HCEC 1CT (cell line): ENCODE measurements at regions not wholly inside any gene's neighbourhood (a gene's known extent, or its start where the extent isn't known, plus 50 kb on each side); places are given as distances from the start of the nearest gene placed in this dataset.
"Not testable (repeated sequence)": the region's sequence is repeated elsewhere in the genome, so short reads cannot be mapped to it uniquely, and the experiment has no call there.

Experiments used
- DNase-seq: peaks from one replicate; pipeline ENCODE4 v3.0.0-alpha.2; 2017

GRCh38 chr1:4072481-4073153 is 172.5 kb upstream of the C1orf174 start:
- no peak for DNase-seq

DNA sequence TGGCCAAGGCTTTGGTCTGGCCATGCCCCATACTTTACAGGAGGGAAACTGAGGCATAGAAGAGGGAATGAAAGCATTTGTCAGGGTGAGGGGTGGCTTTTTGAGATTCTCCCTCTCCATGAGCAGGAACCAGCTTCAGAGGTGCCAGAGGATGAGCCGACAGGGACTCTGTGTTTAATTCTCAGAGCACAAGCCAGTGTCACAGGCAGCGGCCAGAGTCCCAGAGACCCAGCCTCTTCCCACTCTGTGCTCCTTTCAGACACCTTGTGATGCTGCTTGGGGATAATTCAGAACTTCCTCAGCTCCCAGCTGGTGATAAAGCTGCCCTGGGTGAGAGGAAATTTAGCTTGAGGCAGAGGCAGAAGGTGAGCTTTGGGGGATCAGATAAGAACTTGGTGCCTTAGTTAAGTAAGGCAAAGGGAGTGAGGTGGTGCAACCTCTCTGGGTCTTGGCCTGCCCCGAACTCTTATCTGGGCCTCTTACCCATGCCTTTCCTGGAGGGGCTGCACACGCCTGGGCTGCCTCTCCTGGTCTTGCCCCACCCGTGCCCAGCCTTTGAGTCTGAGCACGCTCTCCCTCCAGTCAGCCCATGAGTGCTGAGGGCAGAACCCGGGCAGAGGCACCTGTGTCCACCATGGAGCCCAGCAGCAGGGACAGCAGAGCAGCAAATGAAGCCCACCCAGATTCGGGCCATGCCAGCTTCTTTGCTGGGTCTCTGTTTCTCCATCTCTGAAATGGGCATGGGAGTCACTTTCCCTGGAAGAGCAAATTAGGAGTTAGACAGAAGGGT is 175.6 kb upstream of the C1orf174 start:
- no peak for DNase-seq

GRCh38 chr1:4076346-4076745 is 176.3 kb upstream of the C1orf174 start:
- DNase-seq: no peak

DNA sequence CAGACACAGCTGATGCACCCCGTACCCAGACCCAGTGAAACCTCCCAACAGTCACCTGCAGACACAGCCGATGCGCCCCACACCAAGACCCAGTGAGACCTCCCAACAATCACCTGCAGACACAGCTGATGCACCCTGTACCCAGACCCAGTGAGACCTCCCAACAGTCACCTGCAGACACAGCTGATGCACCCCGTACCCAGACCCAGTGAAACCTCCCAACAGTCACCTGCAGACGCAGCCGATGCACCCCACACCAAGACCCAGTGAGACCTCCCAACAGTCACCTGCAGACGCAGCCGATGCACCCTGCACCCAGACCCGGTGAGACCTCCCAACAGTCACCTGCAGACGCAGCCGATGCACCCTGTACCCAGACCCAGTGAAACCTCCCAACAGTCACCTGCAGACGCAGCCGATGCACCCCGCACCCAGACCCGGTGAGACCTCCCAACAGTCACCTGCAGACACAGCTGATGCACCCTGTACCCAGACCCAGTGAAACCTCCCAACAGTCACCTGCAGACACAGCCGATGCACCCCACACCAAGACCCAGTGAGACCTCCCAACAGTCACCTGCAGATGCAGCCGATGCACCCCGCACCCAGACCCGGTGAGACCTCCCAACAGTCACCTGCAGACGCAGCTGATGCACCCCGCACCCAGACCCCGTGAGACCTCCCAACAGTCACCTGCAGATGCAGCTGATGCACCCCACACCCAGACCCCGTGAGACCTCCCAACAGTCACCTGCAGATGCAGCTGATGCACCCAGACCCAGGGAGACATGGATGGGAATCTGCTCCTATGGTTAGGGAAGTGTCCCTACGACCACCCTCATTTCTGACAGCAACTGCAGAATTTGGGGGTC is 178.3 kb upstream of the C1orf174 start:
- not testable (repeated sequence) for DNase-seq

- DNase-seq: no peak
Measured at GRCh38 chr1:4079815-4080214, 179.7 kb upstream of the C1orf174 start.

DNA sequence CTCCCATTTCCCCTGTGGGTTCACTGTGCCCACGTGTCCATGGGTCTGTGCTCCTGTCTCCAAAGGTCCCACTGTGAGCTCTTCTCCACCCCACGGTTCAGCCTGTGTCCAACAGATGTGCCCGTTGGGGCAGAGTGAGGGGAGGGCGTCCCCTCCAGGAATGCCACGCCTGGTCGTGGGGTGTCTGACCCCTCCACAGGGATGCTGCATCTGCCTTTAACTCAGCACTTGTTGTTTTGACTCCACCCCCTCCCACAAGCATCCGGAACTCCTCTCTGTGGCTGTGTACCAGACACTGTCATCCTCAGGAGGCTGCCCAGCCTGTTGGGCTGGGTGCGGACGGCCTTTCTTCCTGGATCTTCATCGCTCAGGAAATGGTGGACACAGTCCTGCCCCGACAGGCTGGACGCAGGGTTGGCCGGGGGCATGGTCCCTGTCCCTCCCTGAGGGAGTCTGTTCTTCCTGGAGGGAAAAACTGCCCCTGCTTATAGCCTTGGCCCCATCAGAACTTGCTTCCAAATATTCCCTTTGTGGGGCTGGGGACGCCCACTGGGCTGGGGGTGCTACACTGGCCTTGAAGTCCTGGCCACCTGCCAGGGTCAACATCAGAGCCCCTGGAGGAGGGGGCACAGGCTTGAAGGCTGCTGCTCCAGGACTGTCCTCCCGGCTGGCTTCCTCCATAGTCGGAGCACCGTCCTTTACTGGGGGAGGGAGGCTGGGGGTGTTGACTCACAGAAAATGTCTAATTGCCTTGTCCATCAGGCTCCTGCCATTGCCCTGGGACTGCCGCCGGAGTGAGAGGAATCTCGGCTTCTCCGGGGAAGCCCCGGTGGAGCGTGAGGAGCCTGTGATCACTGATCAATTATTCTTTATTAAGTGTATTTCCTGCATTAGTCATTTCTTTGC is 182.0 kb upstream of the C1orf174 start:
- DNase-seq: no peak

DNA sequence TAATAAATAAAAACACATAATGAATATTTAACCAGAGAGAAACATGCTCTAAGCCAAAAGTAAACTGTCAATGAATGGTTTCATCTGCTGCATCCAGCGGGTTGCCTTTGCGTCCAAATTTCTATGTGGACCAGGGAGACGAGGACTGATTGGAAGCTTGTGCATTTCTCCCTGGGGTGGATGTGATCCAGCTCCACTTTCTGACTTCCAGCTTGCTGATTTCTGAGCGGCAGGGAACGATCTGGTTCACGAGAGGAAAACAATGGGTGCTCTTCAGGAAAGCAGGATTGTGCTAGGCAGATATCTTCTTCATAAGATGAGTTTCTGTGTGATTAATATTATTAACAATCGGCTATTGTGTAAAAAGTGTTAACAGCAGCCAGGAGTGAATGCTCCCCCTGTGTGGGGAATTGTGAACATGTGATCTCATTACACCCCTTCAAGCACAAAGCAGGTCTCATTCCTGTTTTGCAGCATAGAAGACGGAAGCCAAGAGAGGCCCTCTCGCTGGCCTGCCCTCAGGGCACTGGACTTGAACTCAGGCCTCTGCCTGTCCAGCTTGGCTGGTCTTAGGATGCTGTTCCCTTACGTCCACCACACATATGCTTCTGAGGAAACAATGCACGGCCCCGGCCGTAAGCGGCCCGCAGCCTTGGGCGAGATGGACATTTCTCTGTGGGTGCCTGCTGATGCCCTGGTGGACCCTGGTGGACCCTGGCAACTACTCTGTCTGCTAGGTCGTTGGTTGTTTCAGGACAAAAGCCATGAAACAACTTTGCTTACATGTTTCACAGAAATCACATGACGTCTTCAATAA is 183.4 kb upstream of the C1orf174 start:
- no peak for DNase-seq

DNA sequence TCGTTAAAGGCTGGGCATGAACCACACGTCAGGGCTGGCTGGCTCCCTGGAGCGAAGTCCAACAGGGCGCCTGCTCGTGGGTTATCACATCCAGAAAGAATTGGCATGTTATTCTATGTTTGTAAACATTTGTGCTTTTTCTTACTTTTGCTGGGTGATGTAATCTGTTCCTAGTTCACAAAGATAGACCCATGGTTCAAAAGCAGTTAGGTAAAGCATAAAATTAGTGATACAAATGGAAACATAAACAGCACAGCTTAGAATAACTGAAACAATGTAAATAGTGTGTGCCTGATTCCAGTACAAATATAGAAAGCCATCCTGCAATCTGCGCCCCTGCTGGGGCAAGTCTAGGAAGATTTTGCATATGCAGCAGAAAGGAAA is 184.0 kb upstream of the C1orf174 start:
- no peak for DNase-seq

- DNase-seq: no peak
Measured at GRCh38 chr1:4084446-4084845, 184.4 kb upstream of the C1orf174 start.

DNA sequence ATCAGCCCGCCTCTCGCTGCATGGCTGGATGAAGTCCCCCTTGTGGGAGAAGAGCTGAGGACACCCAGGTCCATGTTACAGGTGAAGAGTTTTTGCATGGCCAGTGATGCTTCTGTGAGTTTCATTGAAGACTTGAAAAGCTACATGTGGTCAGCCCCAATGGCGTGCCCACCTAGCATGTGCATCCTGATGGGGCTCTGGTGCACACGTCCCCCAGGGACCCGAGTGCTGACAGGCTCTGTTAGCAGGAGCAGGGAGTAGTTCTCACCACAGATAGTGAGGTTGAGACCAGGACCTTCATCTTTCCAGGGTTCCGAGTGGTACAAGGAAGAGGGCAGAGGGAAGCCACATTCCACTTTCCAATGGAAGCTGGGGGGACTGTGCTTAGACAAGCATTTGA is 184.8 kb upstream of the C1orf174 start:
- DNase-seq: no peak

GRCh38 chr1:4085546-4085945 is 185.5 kb upstream of the C1orf174 start:
- no peak for DNase-seq

- no peak for DNase-seq
Measured at GRCh38 chr1:4086085-4086850, 186.2 kb upstream of the C1orf174 start.

- DNase-seq: no peak
Measured at GRCh38 chr1:4086921-4087320, 186.8 kb upstream of the C1orf174 start.

DNA sequence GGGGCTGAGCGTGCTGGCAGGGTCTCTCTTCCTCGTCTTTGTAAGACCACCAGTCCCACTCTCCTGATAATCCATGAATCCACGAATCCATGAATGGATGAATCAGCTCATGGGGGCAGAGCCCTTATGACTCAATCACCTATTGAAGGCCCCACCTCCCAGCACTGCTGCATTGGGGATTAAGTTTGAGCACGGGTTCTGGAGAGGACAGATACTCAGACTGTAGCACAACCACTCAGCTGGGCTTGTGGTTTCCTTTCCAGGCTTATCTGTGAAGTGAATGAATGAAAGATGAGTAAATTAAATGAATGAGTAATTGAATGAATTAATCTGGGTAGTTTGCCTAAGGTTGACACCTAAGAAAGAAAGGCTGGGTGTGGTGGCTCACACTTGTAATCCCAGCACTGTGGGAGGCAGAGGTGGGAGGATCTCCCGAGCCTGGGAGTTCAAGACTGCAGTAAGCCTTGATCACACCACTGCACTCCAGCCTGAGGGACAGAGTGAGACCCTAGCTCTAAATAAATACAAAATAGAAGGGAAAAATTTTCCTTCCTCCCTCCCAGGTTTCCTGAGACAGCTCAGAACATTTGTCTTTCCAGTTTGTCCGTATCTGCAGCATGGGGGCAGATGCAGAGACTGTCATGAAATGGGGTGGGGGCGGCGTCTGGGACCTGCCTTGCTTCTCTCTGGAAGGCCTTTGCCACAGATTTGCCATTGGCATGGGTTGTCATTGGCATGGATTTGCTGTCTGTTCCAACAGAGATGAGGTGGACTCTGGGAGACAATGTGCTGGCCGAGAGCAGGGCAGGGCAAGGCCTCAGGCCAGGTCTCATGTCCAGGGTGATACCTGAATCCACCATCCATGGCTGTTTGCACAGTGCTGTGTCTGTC is 187.7 kb upstream of the C1orf174 start:
- DNase-seq: no peak

DNA sequence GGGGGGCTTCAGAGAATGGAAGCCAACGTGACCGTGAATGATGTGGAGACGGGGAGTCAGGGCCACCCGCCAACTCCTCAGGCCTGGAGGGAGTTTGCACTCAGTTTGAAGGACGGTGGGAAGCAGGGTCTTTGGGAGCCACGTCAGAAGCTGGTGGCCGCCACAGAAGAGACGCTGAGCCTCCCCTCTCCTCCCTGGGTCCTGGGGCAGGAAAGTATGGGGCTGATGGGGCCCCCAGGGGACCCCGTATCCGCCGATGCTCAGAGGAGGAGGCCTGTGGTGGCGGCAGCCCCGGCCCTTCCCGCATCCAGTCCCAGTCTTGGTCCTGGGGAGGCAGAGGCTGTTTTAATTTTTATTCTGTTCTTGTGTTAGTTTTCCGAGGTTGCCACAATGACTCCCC is 188.6 kb upstream of the C1orf174 start:
- no peak for DNase-seq

GRCh38 chr1:4089421-4090175 is 189.5 kb upstream of the C1orf174 start:
- no peak for DNase-seq

- no peak for DNase-seq
Measured at GRCh38 chr1:4090556-4090955, 190.5 kb upstream of the C1orf174 start.

GRCh38 chr1:4090976-4091660 is 191.0 kb upstream of the C1orf174 start:
- no peak for DNase-seq
